Endodermal cell (in vitro differentiated cells): ENCODE measurements at regions not wholly inside any gene's neighbourhood (a gene's known extent, or its start where the extent isn't known, plus 50 kb on each side); places are given as distances from the start of the nearest gene placed in this dataset.

ENCODE experiments used
- DNase-seq: peaks from one replicate; pipeline ENCODE4 v3.0.0-alpha.2; 2017
- H3K27ac ChIP-seq: 2 replicates; pipeline ENCODE4 v1.5.1; 2013; ENCODE audit warnings: mild to moderate bottlenecking, low read depth, low read length, moderate library complexity
- H3K27me3 ChIP-seq: 2 replicates; pipeline ENCODE4 v1.6.1; 2013; ENCODE audit warnings: mild to moderate bottlenecking, low read length, moderate library complexity; ENCODE audit not compliant: insufficient read depth, control insufficient read depth, poor library complexity, severe bottlenecking
- H3K36me3 ChIP-seq: 2 replicates; pipeline ENCODE4 v1.7.0; 2013; ENCODE audit warnings: mild to moderate bottlenecking, low read length, moderate library complexity; ENCODE audit not compliant: control insufficient read depth, insufficient read depth
- H3K4me1 ChIP-seq: one replicate; pipeline ENCODE4 v1.7.0; 2013; ENCODE audit warnings: low read length; ENCODE audit not compliant: control insufficient read depth, insufficient read depth
- H3K4me3 ChIP-seq: 2 replicates; pipeline ENCODE4 v1.5.1; 2013; ENCODE audit warnings: mild to moderate bottlenecking, low read length, moderate library complexity
- H3K9ac ChIP-seq: 2 replicates; pipeline ENCODE4 v1.6.1; 2013; ENCODE audit warnings: mild to moderate bottlenecking, low read length, moderate library complexity; ENCODE audit not compliant: poor library complexity, severe bottlenecking; ENCODE audit errors: extremely low read depth
- H3K9me3 ChIP-seq: 2 replicates; pipeline ENCODE4 v1.6.1; 2013; ENCODE audit warnings: mild to moderate bottlenecking, low read length, moderate library complexity; ENCODE audit not compliant: control insufficient read depth
- H3K27ac Mint-ChIP-seq: 2 replicates; pipeline ENCODE4 v1.8.0; 2020; ENCODE audit warnings: mixed read lengths
- H3K27me3 Mint-ChIP-seq: 2 replicates; pipeline ENCODE4 v1.8.0; 2021; ENCODE audit warnings: mild to moderate bottlenecking, mixed read lengths; ENCODE audit not compliant: insufficient read depth
- H3K36me3 Mint-ChIP-seq: 2 replicates; pipeline ENCODE4 v1.8.0; 2020; ENCODE audit warnings: low read depth, mixed read lengths
- H3K4me1 Mint-ChIP-seq: 2 replicates; pipeline ENCODE4 v1.8.0; 2020; ENCODE audit warnings: mixed read lengths
- H3K4me3 Mint-ChIP-seq: 2 replicates; pipeline ENCODE4 v1.8.0; 2020; ENCODE audit warnings: mild to moderate bottlenecking, moderate library complexity, mixed read lengths
- H3K9me3 Mint-ChIP-seq: 2 replicates; pipeline ENCODE4 v1.8.0; 2020; ENCODE audit warnings: mild to moderate bottlenecking, mixed read lengths
- WGBS, 2 experiments: methylation state at CpG; one replicate each; pipeline versions ENCODE4 v1.1.5 to v1.1.7; 2013; ENCODE audit warnings: missing lambda C conversion rate in 2 of 2, mixed read lengths in 1 of 2; ENCODE audit not compliant: insufficient coverage in 1 of 2, insufficient read length in 1 of 2; 5-methylcytosine and 5-hydroxymethylcytosine counted together
- TF ChIP-seq, protein P1 (sequence below): fragments of 200-600 bp; sonication (generic); conservative IDR thresholded peaks from 2 replicates; pipeline ENCODE4 v1.5.0; 2021; ENCODE audit warnings: antibody characterized with exemption, mild to moderate bottlenecking

GRCh38 chr4:187312299-187312698 is 588.6 kb upstream of the FAT1 start:
- no peak overlapping the region for H3K27ac Mint-ChIP-seq
- no peaks in the 10 kb centered on the region for H3K27me3 Mint-ChIP-seq
- no peak overlapping the region for H3K27ac ChIP-seq
- no peaks in the 10 kb centered on the region for H3K27me3 ChIP-seq
- no peaks in the 10 kb centered on the region for H3K36me3 Mint-ChIP-seq
- no peaks in the 10 kb centered on the region for H3K9me3 Mint-ChIP-seq
- no peak for DNase-seq
- H3K4me1 ChIP-seq: no peaks in the 10 kb centered on the region
- no peak overlapping the region for H3K4me3 ChIP-seq
- no peak overlapping the region for H3K4me3 Mint-ChIP-seq
- no peaks in the 10 kb centered on the region for H3K4me1 Mint-ChIP-seq
- TF ChIP-seq, protein P1, sequence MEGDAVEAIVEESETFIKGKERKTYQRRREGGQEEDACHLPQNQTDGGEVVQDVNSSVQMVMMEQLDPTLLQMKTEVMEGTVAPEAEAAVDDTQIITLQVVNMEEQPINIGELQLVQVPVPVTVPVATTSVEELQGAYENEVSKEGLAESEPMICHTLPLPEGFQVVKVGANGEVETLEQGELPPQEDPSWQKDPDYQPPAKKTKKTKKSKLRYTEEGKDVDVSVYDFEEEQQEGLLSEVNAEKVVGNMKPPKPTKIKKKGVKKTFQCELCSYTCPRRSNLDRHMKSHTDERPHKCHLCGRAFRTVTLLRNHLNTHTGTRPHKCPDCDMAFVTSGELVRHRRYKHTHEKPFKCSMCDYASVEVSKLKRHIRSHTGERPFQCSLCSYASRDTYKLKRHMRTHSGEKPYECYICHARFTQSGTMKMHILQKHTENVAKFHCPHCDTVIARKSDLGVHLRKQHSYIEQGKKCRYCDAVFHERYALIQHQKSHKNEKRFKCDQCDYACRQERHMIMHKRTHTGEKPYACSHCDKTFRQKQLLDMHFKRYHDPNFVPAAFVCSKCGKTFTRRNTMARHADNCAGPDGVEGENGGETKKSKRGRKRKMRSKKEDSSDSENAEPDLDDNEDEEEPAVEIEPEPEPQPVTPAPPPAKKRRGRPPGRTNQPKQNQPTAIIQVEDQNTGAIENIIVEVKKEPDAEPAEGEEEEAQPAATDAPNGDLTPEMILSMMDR: no peak
- no peaks in the 10 kb centered on the region for H3K9me3 ChIP-seq
- H3K36me3 ChIP-seq: no peaks in the 10 kb centered on the region
- H3K9ac ChIP-seq: no peak overlapping the region
- 80 to 93% methylated on average over 1 of the region's 1 CpG for WGBS, 2 experiments

- TF ChIP-seq, protein P1: no peak
- Mint-ChIP-seq H3K9me3 (no peaks in the 10 kb centered on the region), H3K27ac (no peak overlapping the region), H3K4me1 (no peaks in the 10 kb centered on the region), H3K36me3 (no peaks in the 10 kb centered on the region), H3K4me3 (no peak overlapping the region), H3K27me3 (no peaks in the 10 kb centered on the region)
- Histone ChIP-seq H3K27ac (no peak overlapping the region), H3K36me3 (no peaks in the 10 kb centered on the region), H3K4me3 (no peak overlapping the region), H3K9me3 (no peaks in the 10 kb centered on the region), H3K4me1 (no peaks in the 10 kb centered on the region), H3K27me3 (no peaks in the 10 kb centered on the region), H3K9ac (no peak overlapping the region)
- WGBS, 2 experiments: 90 to 92% methylated on average over 2 to 6 of the region's 6 CpGs
- no peak for DNase-seq
These were observed 594.1 kb upstream of the FAT1 start for GRCh38 chr4:187317799-187318198.

- Histone ChIP-seq H3K4me3 (no peak overlapping the region), H3K27ac (no peak overlapping the region), H3K4me1 (no peaks in the 10 kb centered on the region), H3K36me3 (no peaks in the 10 kb centered on the region), H3K9me3 (no peaks in the 10 kb centered on the region), H3K27me3 (no peaks in the 10 kb centered on the region), H3K9ac (no peak overlapping the region)
- Mint-ChIP-seq H3K27me3 (no peaks in the 10 kb centered on the region), H3K9me3 (no peaks in the 10 kb centered on the region), H3K4me1 (no peaks in the 10 kb centered on the region), H3K27ac (no peak overlapping the region), H3K36me3 (no peaks in the 10 kb centered on the region), H3K4me3 (no peak overlapping the region)
- 80 to 100% methylated on average over 1 of the region's 2 CpGs for WGBS, 2 experiments
- TF ChIP-seq, protein P1: no peak
- DNase-seq: no peak
These were observed 598.1 kb upstream of the FAT1 start for GRCh38 chr4:187321711-187322110.
